DOHH2 (cell line): ENCODE measurements at regions not wholly inside any gene's neighbourhood (a gene's known extent, or its start where the extent isn't known, plus 50 kb on each side); places are given as distances from the start of the nearest gene placed in this dataset.

ENCODE experiments used
- H3F3A ChIP-seq: fragments of 200-600 bp; sonication (generic), shearing (Covaris generic); 2 replicates; pipeline ENCODE4 v1.6.0; 2016; ENCODE audit warnings: antibody characterized with exemption, mild to moderate bottlenecking; ENCODE audit not compliant: control insufficient read depth, insufficient read depth
- H3K27ac ChIP-seq: fragments of 200-600 bp; sonication (generic); 2 replicates; pipeline ENCODE4 v1.5.1; 2014; ENCODE audit warnings: low read depth, mild to moderate bottlenecking, low read length, moderate library complexity
- H3K27me3 ChIP-seq: fragments of 200-600 bp; sonication (generic); 2 replicates; pipeline ENCODE4 v1.6.1; 2014; ENCODE audit warnings: mild to moderate bottlenecking, low read length, mixed read lengths; ENCODE audit not compliant: control insufficient read depth
- H3K36me3 ChIP-seq: fragments of 200-600 bp; sonication (generic); 2 replicates; pipeline ENCODE4 v1.6.1; 2014; ENCODE audit warnings: mild to moderate bottlenecking, low read length, moderate library complexity, mixed read lengths; ENCODE audit not compliant: control insufficient read depth
- H3K4me1 ChIP-seq: fragments of 200-600 bp; sonication (generic); 2 replicates; pipeline ENCODE4 v1.6.1; 2014; ENCODE audit warnings: mild to moderate bottlenecking, low read length, mixed read lengths; ENCODE audit not compliant: control insufficient read depth
- H3K4me2 ChIP-seq: fragments of 200-600 bp; sonication (generic); 2 replicates; pipeline ENCODE4 v1.6.0; 2014; ENCODE audit warnings: mild to moderate bottlenecking, low read length, moderate library complexity
- H3K4me3 ChIP-seq: fragments of 200-600 bp; sonication (generic); 2 replicates; pipeline ENCODE4 v1.5.1; 2014; ENCODE audit warnings: mild to moderate bottlenecking, low read length, mixed read lengths
- H3K79me2 ChIP-seq: fragments of 200-600 bp; sonication (generic); 2 replicates; pipeline ENCODE4 v1.6.1; 2014; ENCODE audit warnings: mild to moderate bottlenecking, low read length, mixed read lengths; ENCODE audit not compliant: control insufficient read depth
- H3K9me2 ChIP-seq: fragments of 200-600 bp; sonication (generic); replicated peaks from 2 replicates; pipeline ENCODE4 v1.6.1; 2014; ENCODE audit warnings: mild to moderate bottlenecking, low read length, mixed read lengths; ENCODE audit not compliant: control insufficient read depth
- H3K9me3 ChIP-seq: fragments of 200-600 bp; sonication (generic); 2 replicates; pipeline ENCODE4 v1.6.1; 2014; ENCODE audit warnings: antibody characterized with exemption, low read length, mixed read lengths; ENCODE audit not compliant: control insufficient read depth, insufficient read depth
- H4K20me1 ChIP-seq: fragments of 200-600 bp; sonication (generic); 2 replicates; pipeline ENCODE4 v1.6.0; 2014; ENCODE audit warnings: low read depth, mild to moderate bottlenecking, antibody characterized with exemption, low read length, moderate library complexity; ENCODE audit not compliant: control insufficient read depth, insufficient read depth
- EZH2phosphoT487 ChIP-seq: fragments of 200-600 bp; sonication (generic); IDR thresholded peaks from 2 replicates; pipeline ENCODE4 v1.6.1; 2017; ENCODE audit warnings: borderline replicate concordance, mild to moderate bottlenecking, antibody characterized with exemption, low read length, moderate library complexity, mixed read lengths
- TF ChIP-seq, protein P1 (sequence below): fragments of 200-600 bp; sonication (generic); IDR thresholded peaks from one replicate; pipeline ENCODE4 v1.5.1; 2014; ENCODE audit warnings: antibody characterized with exemption, mild to moderate bottlenecking, low read depth, low read length; ENCODE audit not compliant: poor library complexity, severe bottlenecking

DNA sequence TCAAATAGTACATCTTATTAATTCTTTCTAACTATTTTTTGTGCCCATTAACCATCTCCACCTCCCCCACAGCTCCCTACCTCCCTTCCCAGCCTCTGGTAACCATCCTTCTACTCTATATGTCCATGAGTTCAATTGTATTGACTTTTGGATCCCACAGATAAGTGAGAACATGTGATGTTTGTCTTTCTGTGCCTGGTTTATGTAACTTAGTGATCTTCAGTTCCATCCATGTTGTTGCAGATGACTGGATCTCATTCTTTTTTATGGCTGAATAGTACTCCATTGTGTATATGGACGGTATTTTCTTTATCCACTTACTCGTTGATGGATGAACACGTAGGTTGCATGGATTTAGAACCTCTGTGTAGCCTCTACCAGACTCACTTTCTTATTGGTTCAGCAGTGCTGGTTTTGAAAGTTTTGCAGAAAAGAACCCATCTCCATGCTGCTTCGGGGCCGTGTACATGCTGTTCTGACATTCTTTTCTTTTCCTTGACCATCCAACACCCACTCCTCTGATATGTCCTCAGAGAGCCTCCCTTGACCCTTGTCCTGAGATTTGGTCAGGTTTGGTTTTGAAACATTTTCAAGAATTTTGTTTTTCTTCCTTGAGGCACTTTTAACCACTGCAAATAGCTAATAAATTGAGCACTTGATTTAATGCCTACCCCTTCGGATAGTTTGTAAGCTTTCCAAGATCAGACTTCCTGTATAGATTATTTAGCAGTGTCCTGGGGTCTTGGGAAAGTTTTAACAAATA is 231.2 kb upstream of the ZFP64 start:
- Histone ChIP-seq H3K27me3 (no peaks in the 10 kb centered on the region), H3K79me2 (no peaks in the 10 kb centered on the region), H3K27ac (no peak overlapping the region), H3K36me3 (no peaks in the 10 kb centered on the region), H3F3A (no peaks in the 10 kb centered on the region), H3K9me2 (no peaks in the 10 kb centered on the region), H3K4me3 (no peak overlapping the region), H3K9me3 (peaks cover 8% of the 10 kb centered on the region), H4K20me1 (no peaks in the 10 kb centered on the region), H3K4me1 (no peaks in the 10 kb centered on the region), H3K4me2 (no peak overlapping the region)
- TF ChIP-seq EZH2phosphoT487 = no peak
- TF ChIP-seq, protein P1, sequence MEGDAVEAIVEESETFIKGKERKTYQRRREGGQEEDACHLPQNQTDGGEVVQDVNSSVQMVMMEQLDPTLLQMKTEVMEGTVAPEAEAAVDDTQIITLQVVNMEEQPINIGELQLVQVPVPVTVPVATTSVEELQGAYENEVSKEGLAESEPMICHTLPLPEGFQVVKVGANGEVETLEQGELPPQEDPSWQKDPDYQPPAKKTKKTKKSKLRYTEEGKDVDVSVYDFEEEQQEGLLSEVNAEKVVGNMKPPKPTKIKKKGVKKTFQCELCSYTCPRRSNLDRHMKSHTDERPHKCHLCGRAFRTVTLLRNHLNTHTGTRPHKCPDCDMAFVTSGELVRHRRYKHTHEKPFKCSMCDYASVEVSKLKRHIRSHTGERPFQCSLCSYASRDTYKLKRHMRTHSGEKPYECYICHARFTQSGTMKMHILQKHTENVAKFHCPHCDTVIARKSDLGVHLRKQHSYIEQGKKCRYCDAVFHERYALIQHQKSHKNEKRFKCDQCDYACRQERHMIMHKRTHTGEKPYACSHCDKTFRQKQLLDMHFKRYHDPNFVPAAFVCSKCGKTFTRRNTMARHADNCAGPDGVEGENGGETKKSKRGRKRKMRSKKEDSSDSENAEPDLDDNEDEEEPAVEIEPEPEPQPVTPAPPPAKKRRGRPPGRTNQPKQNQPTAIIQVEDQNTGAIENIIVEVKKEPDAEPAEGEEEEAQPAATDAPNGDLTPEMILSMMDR = no peak

DNA sequence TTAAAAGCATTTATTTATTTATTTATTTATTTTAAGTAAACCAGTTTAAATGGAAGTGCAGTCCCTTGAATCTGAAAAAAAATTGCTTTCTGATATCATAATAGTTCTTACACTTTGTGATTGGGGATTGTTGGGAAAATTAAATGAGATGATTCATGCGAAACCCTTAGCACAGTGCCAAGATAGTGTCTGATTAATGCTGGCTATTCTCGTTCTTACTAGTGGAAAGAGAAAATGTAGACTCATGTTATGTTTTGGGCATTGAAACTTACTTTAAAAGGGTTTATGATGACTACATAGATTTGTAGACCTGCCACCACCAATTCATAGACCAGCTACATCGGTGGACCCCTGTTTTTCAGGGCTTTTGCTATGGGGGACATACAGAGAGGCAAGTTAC is 229.2 kb upstream of the ZFP64 start:
- no peaks in the 10 kb centered on the region for H4K20me1 ChIP-seq
- TF ChIP-seq, protein P1 = no peak
- no peak for TF ChIP-seq EZH2phosphoT487
- no peak overlapping the region for H3K4me2 ChIP-seq
- no peak overlapping the region for H3K27ac ChIP-seq
- no peak overlapping the region for H3K4me3 ChIP-seq
- peaks cover 8% of the 10 kb centered on the region for H3K9me3 ChIP-seq
- H3K36me3 ChIP-seq = no peaks in the 10 kb centered on the region
- no peaks in the 10 kb centered on the region for H3K9me2 ChIP-seq
- no peaks in the 10 kb centered on the region for H3F3A ChIP-seq
- H3K79me2 ChIP-seq = no peaks in the 10 kb centered on the region
- no peaks in the 10 kb centered on the region for H3K27me3 ChIP-seq
- no peaks in the 10 kb centered on the region for H3K4me1 ChIP-seq

DNA sequence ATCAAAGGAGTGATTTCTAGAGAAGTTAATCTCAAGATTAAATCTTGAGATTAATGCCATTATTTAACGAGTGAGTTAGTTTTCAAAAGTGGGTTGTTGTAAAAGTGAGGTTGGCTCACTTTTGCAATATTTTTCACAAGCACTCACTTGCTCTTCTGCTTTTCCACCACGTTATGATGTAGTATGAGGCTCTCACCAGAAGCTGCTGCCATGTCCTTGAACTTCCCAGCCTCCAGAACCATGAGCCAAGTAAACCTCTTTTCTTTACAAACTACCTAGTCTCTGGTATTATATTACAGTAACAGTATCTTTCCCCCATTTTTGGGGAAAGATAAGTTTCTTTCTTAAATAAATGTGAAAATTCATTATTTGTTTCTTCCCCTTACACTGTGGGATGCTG is 227.6 kb upstream of the ZFP64 start:
- Histone ChIP-seq H3K79me2 (no peaks in the 10 kb centered on the region), H3K36me3 (no peaks in the 10 kb centered on the region), H3K9me3 (peaks cover 7% of the 10 kb centered on the region), H3F3A (no peaks in the 10 kb centered on the region), H3K4me2 (no peak overlapping the region), H3K9me2 (no peaks in the 10 kb centered on the region), H4K20me1 (no peaks in the 10 kb centered on the region), H3K4me3 (no peak overlapping the region), H3K27ac (no peak overlapping the region), H3K27me3 (no peaks in the 10 kb centered on the region), H3K4me1 (no peaks in the 10 kb centered on the region)
- TF ChIP-seq, protein P1 = no peak
- no peak for TF ChIP-seq EZH2phosphoT487
